ENCODE measurements at regions not wholly inside any gene's neighbourhood (a gene's known extent, or its start where the extent isn't known, plus 50 kb on each side); places are given as distances from the start of the nearest gene placed in this dataset.

DNA sequence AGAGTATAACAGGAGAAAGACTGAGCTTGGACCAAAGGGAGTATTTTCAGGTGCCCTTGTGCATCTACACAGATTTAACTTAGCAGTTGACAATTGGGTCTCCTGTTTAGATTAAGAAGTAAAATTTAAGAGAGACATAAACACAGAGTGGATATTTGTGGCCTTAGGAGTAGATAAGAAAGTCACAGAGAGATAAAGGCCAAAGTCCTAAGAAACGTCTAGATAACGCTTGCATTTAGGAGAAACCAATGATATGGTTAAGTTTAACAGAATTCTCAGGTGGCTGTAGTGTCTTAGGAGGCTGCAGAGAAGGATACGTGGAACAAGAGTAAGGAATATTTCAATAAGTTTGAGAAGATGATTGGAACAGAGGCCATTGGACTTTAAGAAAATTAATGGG, 155.0 kb upstream of the DAB2 start:
- DNase-seq, result no peak
- no peak overlapping the region for H3K27ac Mint-ChIP-seq
- no peaks in the 10 kb centered on the region for H3K27me3 Mint-ChIP-seq
- H3K9me3 Mint-ChIP-seq, result no peaks in the 10 kb centered on the region
- peaks cover 7% of the 10 kb centered on the region for H3K4me1 Mint-ChIP-seq
- no peak overlapping the region for H3K4me3 Mint-ChIP-seq
- no peaks in the 10 kb centered on the region for H3K36me3 Mint-ChIP-seq

DNA sequence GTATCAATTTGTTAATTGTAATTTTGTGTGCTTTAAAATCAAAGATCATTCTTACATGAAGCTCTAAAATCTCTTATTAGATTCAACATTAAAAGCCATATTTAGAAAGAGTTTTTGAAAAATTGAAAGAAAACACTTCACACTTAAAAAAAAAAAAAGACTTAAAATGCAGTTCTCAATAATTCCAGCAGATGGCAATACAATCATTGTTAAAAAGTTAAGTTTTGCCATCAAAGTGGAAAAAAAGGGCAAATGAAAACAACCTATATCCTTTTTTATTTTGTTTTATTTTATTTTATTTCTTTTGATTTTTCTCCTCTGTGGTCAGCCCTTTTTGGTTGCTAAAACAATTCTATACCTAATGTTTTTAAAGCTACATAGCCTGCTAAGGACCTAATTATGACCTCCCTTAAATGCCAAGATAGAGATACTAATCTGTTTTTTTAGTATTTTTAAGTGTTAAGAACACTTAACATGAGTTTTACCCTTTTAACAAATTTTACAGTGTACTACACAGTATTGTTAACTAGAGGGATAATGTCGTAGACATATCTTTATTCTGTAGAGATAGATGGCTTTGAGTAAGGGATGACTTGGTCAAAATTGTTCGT, 154.2 kb upstream of the DAB2 start:
- Mint-ChIP-seq H3K4me1 (peaks cover 7% of the 10 kb centered on the region), H3K27ac (no peak overlapping the region), H3K36me3 (no peaks in the 10 kb centered on the region), H3K4me3 (no peak overlapping the region), H3K9me3 (no peaks in the 10 kb centered on the region), H3K27me3 (peaks cover 1% of the 10 kb centered on the region)
- DNase-seq, result no peak

DNA sequence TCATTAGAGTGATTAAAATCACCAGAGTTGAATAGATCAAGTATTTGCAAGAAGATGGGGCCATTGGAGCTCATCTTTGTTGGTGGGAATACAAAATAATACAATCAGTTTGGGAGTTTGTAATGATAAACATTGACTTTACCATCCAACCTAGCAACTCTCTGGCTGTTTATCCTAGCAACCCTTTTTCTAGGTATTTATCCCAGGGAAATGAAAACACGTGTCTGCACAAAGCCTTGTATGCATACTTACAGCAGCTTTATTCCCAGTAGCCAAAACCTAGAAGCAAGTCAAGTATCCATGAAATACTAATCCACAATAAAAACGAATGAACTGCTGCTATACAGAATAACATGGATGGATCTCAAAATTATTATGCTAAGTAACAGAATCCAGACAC, 152.7 kb upstream of the DAB2 start:
- Mint-ChIP-seq H3K27me3 (peaks cover 5% of the 10 kb centered on the region), H3K27ac (no peak overlapping the region), H3K4me1 (peaks cover 7% of the 10 kb centered on the region), H3K9me3 (no peaks in the 10 kb centered on the region), H3K36me3 (no peaks in the 10 kb centered on the region), H3K4me3 (no peak overlapping the region)
- no peak for DNase-seq

DNA sequence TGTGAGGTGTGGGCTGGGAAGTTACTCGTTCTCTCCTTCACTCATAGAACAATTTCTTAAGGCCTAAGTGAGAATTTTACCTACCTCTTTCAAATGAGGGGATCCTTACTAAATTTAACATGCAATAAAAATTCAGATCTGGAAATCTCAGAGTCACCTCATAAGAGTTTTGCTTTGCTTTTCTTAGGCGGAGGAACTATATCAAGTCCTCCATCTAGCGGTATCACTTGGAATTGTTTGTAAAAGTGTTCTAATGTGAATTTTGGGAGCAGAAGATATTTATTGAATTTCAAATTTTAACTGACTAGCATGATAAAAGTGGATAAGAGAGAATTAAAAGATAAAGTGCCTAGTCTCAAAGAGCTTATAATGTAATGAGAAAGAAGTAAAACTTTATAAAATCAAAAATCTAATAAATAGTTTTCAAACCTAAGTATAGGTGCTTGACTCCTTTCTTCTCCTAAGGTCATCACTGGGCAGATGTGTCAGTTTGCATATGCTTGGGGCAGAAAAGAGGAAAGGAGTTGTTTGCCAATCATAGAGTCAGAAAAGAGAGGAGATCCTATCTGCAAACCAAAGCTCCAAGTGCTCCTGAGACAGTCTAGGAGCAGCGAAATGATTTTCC, 145.7 kb upstream of the DAB2 start:
- Mint-ChIP-seq H3K9me3 (no peaks in the 10 kb centered on the region), H3K27me3 (peaks cover 13% of the 10 kb centered on the region), H3K4me1 (peaks cover 2% of the 10 kb centered on the region), H3K4me3 (no peak overlapping the region), H3K36me3 (no peaks in the 10 kb centered on the region), H3K27ac (no peak overlapping the region)
- no peak for DNase-seq

DNA sequence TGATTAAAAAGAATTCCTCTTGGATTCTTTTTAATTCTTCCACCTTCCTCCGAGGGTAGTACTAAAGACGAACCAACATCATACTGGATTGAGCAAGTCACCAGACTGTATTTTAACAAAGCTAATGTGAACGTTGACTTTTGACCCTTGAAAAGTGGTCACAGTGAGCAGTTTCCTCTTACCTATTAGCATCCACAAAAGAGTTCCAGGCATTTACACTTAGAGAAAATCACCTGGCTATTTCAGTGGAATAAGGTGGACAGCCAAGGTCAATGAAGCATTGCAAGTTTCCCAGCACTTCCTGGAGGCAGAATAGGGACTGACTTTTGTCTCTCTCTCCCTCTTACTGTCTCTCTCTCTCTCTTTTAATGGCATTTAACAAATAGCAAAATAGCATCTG, 145.1 kb upstream of the DAB2 start:
- DNase-seq, result no peak
- peaks cover 2% of the 10 kb centered on the region for H3K4me1 Mint-ChIP-seq
- H3K36me3 Mint-ChIP-seq, result no peaks in the 10 kb centered on the region
- no peak overlapping the region for H3K27ac Mint-ChIP-seq
- no peak overlapping the region for H3K4me3 Mint-ChIP-seq
- no peaks in the 10 kb centered on the region for H3K9me3 Mint-ChIP-seq
- peaks cover 13% of the 10 kb centered on the region for H3K27me3 Mint-ChIP-seq

DNA sequence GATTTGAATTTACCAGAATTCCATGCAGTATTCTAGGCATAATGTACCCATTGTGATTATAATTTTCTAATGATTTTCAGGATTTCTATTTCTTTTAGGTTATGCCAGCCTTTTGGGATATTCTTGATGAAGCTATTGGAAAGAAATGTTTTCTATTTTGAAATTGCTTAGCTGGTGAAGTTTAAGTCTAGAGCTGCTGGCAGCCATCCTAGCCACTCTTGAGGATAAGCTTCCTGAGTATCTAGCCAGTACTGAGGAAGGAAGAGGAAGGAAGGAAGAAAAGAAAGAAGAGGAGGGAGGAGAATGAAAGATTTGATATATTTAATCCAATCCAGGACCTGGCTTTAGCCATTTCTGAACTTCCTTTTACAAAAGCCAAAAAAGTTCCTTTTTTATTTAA, 142.1 kb upstream of the DAB2 start:
- H3K27me3 Mint-ChIP-seq, result peaks cover 8% of the 10 kb centered on the region
- DNase-seq, result no peak
- no peak overlapping the region for H3K4me3 Mint-ChIP-seq
- no peaks in the 10 kb centered on the region for H3K36me3 Mint-ChIP-seq
- H3K27ac Mint-ChIP-seq, result no peak overlapping the region
- no peaks in the 10 kb centered on the region for H3K9me3 Mint-ChIP-seq
- H3K4me1 Mint-ChIP-seq, result peaks cover 2% of the 10 kb centered on the region

DNA sequence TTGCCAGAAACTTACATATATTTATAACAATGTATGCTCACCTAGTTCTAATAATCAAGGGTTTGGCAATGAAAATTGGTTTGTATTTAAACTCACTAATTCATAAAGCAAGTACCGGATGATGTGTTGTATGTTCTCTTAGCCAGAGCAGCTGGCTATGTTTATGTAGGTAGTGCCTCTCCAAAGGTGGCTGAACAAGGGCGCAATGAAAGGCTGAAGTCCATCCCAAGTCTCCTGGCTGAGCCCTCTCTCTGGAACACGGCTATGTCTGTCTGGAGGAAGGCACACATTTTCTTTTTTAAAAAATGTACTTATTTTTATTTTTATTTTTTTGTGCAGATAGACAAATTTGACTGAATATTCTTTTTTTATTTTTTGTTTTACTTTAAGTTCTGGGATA, 141.2 kb upstream of the DAB2 start:
- no peak for DNase-seq
- no peak overlapping the region for H3K4me3 Mint-ChIP-seq
- peaks cover 8% of the 10 kb centered on the region for H3K27me3 Mint-ChIP-seq
- H3K4me1 Mint-ChIP-seq, result peaks cover 2% of the 10 kb centered on the region
- H3K27ac Mint-ChIP-seq, result no peak overlapping the region
- H3K36me3 Mint-ChIP-seq, result no peaks in the 10 kb centered on the region
- no peaks in the 10 kb centered on the region for H3K9me3 Mint-ChIP-seq

DNA sequence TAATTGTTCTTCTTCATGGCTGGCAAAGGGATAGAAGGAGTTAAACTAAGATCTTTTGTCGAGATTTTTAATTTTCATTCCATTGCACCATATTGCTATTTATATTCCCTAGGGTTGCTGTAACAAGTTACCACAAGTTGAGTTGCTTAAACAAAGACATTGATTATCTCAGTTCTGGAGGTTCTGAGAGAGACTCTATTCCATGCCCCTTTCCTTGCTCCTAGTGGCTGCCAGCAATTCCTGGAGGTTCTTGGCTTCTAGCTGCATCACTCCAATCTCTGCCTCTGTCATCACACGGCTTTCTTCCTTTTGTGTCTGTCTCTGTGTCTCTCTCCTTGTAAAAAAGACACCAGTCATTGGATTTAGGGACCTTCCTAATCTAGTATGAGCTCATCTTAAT, 136.6 kb upstream of the DAB2 start:
- H3K36me3 Mint-ChIP-seq, result no peaks in the 10 kb centered on the region
- no peak overlapping the region for H3K27ac Mint-ChIP-seq
- no peaks in the 10 kb centered on the region for H3K4me1 Mint-ChIP-seq
- peaks cover 3% of the 10 kb centered on the region for H3K27me3 Mint-ChIP-seq
- no peak for DNase-seq
- no peaks in the 10 kb centered on the region for H3K9me3 Mint-ChIP-seq
- no peak overlapping the region for H3K4me3 Mint-ChIP-seq

DNA sequence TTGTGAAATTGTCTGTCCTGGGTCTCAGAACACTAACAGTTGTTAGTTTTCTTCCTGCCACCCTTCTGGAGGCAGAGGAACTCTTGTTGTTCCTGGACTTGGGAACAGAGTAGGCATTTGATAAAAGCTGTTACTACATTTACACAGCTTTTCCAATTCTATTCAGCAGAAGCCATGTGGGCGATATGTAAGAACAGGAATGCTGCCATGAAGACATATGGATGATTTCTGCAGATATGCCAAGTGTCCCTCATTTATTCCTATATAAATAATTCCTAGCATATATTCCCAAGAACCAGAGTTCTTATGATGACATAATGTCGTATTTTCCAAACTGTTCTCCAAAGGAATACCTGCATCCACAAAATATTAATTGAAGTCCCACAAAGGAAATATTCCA, 135.9 kb upstream of the DAB2 start:
- no peak overlapping the region for H3K4me3 Mint-ChIP-seq
- no peaks in the 10 kb centered on the region for H3K36me3 Mint-ChIP-seq
- peaks cover 3% of the 10 kb centered on the region for H3K27me3 Mint-ChIP-seq

DNA sequence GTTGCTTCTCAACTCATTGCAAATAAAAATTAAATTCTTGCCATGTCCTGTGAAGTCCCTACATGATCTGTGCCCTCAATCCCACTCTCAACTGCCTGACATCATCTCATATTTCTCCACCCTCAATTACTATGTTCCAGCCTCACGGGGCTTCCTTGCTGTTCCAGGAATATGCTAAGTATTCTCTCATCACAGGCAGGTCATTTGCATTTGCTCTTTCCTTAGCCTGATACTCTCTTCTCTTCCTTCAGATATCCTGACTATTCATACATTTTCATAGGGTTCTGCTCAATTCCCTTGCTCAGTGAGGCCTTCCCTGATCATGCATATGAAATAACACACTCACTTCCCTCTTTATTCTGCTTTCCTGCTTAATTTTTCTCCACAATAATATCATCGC, 135.1 kb upstream of the DAB2 start:
- Mint-ChIP-seq H3K4me3 (no peak overlapping the region), H3K9me3 (no peaks in the 10 kb centered on the region), H3K36me3 (no peaks in the 10 kb centered on the region), H3K27ac (no peak overlapping the region), H3K27me3 (peaks cover 3% of the 10 kb centered on the region), H3K4me1 (no peaks in the 10 kb centered on the region)
- no peak for DNase-seq

More for the DNA sequence above, 135.9 kb upstream of the DAB2 start:
- no peaks in the 10 kb centered on the region for H3K9me3 Mint-ChIP-seq
- no peaks in the 10 kb centered on the region for H3K4me1 Mint-ChIP-seq
- H3K27ac Mint-ChIP-seq, result no peak overlapping the region
- no peak for DNase-seq

DNA sequence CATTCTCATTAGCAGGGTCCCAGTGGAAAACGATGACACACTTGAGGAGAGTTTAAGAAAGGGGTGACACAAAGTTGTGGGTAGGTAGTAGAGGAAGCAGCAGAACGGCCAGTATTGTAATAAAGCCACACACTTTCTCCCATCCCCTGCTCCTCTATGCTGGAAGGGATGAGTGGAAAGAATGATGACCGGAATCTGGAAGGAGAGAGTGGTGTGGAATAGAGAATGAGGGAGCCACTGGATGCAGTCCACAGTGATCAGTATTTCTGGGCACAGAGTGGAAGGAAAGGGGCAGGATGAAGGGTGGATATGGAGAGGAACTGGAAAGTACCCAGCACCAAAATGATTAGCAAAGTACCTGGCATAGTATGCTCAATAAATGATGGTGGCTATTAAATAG, 133.8 kb upstream of the DAB2 start:
- H3K27me3 Mint-ChIP-seq, result peaks cover 3% of the 10 kb centered on the region
- no peaks in the 10 kb centered on the region for H3K36me3 Mint-ChIP-seq
- no peaks in the 10 kb centered on the region for H3K9me3 Mint-ChIP-seq
- H3K27ac Mint-ChIP-seq, result no peak overlapping the region
- no peak overlapping the region for H3K4me3 Mint-ChIP-seq
- DNase-seq, result no peak
- no peaks in the 10 kb centered on the region for H3K4me1 Mint-ChIP-seq

DNA sequence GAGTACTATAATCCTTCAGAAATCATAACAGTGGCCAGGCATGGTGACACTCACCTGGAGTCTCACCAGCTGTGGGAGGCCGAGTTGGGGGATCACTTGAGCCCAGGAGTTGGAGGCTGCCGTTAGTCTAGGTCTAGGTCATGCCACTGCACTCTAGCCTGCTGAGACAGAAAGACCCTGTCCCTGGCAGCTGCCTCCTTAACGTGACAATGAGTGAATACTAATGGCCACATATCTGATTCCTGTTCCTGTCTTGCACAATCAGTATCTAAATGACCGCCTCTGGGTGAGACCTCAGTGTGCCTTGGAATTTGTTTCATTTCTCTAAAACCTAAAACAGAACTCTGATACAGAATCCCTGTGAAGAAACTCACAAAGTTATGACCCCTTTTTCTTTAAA, 131.0 kb upstream of the DAB2 start:
- Mint-ChIP-seq H3K4me3 (no peak overlapping the region), H3K27me3 (peaks cover 3% of the 10 kb centered on the region), H3K4me1 (no peaks in the 10 kb centered on the region), H3K9me3 (peaks cover 2% of the 10 kb centered on the region), H3K36me3 (no peaks in the 10 kb centered on the region), H3K27ac (no peak overlapping the region)
- no peak for DNase-seq

DNA sequence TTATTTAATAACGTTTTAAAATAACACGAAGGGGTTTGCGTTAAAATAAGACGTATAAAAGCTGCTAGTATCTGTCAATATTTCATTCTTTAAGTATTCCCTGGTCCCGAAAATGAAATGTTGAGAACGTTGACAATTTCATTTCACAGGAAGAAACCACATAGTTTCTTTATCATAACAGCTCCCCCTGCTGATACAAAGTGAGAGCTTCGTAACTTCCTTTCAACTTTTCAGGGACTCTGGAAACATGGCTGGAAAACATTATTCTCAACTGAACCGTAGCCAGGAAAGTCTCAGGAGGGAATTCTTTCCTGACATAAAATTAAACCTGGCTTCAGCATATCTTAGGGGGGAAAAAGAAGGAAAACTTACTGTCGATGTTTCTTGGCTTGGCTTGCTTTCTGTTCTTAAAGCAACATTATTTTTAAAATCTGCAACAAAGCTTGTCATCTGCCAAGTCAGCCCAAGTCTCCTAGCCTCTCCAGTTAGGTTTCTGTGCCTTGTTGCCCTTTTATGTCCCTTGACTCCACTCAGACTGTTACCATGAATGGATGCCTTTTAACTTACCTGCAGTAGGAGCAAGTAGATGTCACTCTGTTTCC, 122.9 kb upstream of the DAB2 start:
- Mint-ChIP-seq H3K27ac (no peak overlapping the region), H3K4me1 (peaks cover 8% of the 10 kb centered on the region), H3K36me3 (peaks cover 2% of the 10 kb centered on the region), H3K27me3 (no peaks in the 10 kb centered on the region), H3K4me3 (no peak overlapping the region), H3K9me3 (no peaks in the 10 kb centered on the region)
- no peak for DNase-seq

DNA sequence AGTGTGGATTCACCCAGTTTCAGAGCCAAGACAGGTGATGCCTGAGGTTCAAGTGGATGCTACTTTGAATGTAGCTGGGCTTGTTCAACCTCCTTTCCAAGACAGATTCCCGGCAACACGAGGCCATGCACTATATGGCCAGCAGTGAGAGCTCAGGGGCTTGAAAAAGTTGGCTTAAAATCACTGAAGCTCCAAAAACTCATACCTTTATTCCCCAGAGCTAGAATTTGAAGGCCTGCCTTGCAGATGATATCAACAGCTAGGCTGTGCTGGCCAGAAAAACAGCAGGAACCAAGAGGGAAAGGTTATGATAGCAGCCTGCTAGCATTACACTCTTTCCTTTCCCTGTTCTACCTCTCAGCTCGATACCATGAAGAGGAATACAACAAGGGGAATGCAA, 120.2 kb upstream of the DAB2 start:
- no peak overlapping the region for H3K27ac Mint-ChIP-seq
- no peak overlapping the region for H3K4me3 Mint-ChIP-seq
- peaks cover 8% of the 10 kb centered on the region for H3K4me1 Mint-ChIP-seq
- H3K36me3 Mint-ChIP-seq, result no peaks in the 10 kb centered on the region
- no peak for DNase-seq
- no peaks in the 10 kb centered on the region for H3K9me3 Mint-ChIP-seq
- H3K27me3 Mint-ChIP-seq, result no peaks in the 10 kb centered on the region

DNA sequence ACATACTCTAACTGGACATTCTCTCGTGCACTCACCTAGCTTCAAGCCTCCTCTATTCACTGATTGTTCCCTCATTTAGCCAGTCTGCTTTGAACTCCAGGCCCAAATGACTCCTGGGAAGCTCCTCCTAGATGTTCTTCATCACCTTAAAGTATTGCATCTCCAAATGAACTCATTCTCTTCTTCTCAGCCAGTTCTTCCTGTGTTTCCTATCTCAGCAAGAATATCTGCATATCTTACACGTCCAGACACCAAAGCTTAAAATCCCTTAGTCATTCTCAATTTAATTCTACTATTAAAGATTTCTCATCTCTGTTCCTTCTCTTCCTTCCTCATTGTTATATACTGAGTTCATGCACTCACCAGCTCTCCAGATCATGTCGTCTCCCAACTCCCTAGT, 118.6 kb upstream of the DAB2 start:
- Mint-ChIP-seq H3K27ac (no peak overlapping the region), H3K27me3 (peaks cover 1% of the 10 kb centered on the region), H3K4me3 (no peak overlapping the region), H3K9me3 (no peaks in the 10 kb centered on the region), H3K4me1 (peaks cover 6% of the 10 kb centered on the region), H3K36me3 (no peaks in the 10 kb centered on the region)
- DNase-seq, result no peak
